ENCODE measurements at regions not wholly inside any gene's neighbourhood (a gene's known extent, or its start where the extent isn't known, plus 50 kb on each side); places are given as distances from the start of the nearest gene placed in this dataset.

DNA sequence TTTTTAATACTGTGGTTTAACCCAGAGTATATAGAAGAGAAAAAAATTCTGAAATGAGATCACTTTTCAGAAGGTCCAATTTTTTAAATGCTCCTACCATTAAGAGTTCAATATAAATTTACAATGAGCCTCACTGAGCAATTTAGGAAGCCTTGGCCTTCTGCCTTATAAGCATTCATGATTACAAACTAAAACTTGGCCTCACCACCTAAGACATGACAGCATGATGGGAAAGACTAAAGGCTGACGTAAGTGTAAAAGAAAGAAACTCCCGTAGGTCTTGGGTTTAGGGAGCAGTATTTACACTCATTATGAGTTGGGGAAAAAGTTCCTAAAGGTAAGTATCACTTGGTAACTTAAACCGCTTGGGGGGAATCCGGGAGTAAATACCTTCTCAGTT lies 70.7 kb upstream of the ESRRG start:
- no peak for TF ChIP-seq SMC3 (IDR thresholded peaks at IDR 0.05; ENCODE audit: low read depth, low read length)
- TF ChIP-seq, protein P1, sequence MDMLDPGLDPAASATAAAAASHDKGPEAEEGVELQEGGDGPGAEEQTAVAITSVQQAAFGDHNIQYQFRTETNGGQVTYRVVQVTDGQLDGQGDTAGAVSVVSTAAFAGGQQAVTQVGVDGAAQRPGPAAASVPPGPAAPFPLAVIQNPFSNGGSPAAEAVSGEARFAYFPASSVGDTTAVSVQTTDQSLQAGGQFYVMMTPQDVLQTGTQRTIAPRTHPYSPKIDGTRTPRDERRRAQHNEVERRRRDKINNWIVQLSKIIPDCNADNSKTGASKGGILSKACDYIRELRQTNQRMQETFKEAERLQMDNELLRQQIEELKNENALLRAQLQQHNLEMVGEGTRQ (IDR thresholded peaks at IDR 0.05; ENCODE audit: low read depth, low read length), result no peak
- H3K4me1 ChIP-seq (ENCODE audit: control insufficient read depth, insufficient read depth, low read length), result no peaks in the 10 kb centered on the region
- no peak overlapping the region for H3K4ac ChIP-seq (ENCODE audit: low read depth, low read length)
- intact Hi-C loops (cut with micrococcal nuclease), result no loop called here
- no peaks in the 10 kb centered on the region for H4K20me1 ChIP-seq (ENCODE audit: insufficient read depth, low read length)
- no peak overlapping the region for H3K23ac ChIP-seq (ENCODE audit: low read depth, low read length)
- CTCF ChIA-PET, result no interaction called here
- no peak overlapping the region for H3K9ac ChIP-seq (ENCODE audit: low read depth, low read length)
- no peak overlapping the region for H3K4me2 ChIP-seq (ENCODE audit: low read depth, low read length)
- no peak overlapping the region for H3K18ac ChIP-seq (ENCODE audit: low read depth, low read length)
- no peak overlapping the region for H2BK5ac ChIP-seq (ENCODE audit: low read depth, low read length, poor library complexity, severe bottlenecking)
- ATAC-seq (ENCODE audit: low read depth) (no peak), DNase-seq (no peak)
- no peaks in the 10 kb centered on the region for H3K9me1 ChIP-seq (ENCODE audit: insufficient read depth, low read length)
- no peak overlapping the region for H3K4me3 ChIP-seq (ENCODE audit: insufficient read depth, low read depth, low read length)
- in situ Hi-C loops (cut with MboI; ENCODE audit: low sequenced_read_pairs), result no loop called here
- H2BK20ac ChIP-seq (ENCODE audit: low read depth, low read length), result no peak overlapping the region
- H2AFZ ChIP-seq (replicated peaks; ENCODE audit: low read length, poor library complexity), result no peak overlapping the region
- H3K36me3 ChIP-seq (ENCODE audit: control insufficient read depth, insufficient read depth, low read length), result no peaks in the 10 kb centered on the region
- no peak overlapping the region for H4K5ac ChIP-seq (ENCODE audit: low read depth, low read length)
- dilution Hi-C loops (cut with HindIII; ENCODE audit: low sequenced_read_pairs, unreplicated experiment), result no loop called here
- H3K56ac ChIP-seq (ENCODE audit: extremely low read depth, insufficient read depth, low read length), result no peak overlapping the region
- H2AK5ac ChIP-seq (ENCODE audit: low read depth, low read length), result no peak overlapping the region
- H3K9me3 ChIP-seq (ENCODE audit: control insufficient read depth, insufficient read depth, low read length), result no peaks in the 10 kb centered on the region
- H2BK120ac ChIP-seq (ENCODE audit: low read depth, low read length), result no peak overlapping the region
- no peaks in the 10 kb centered on the region for H3K79me1 ChIP-seq (ENCODE audit: low read depth in 1 of 2, low read length in 2 of 2)
- no peak overlapping the region for H3K27ac ChIP-seq (ENCODE audit: insufficient read depth, low read length)
- POLR2A ChIA-PET (ENCODE audit: unreplicated experiment), result no interaction called here
- BruUV-seq (replicated peaks), result no TSS peak
- H2AK9ac ChIP-seq (replicated peaks; ENCODE audit: low read depth, low read length, poor library complexity), result no peak overlapping the region
- WGBS, 2 experiments (ENCODE audit: extremely low coverage in 2 of 2, insufficient read length in 1 of 2), result no CpG with 5 or more reads among the region's 4 CpGs
- no peak overlapping the region for H4K8ac ChIP-seq (ENCODE audit: low read depth in 2 of 2, low read length in 2 of 2)
- H2BK15ac ChIP-seq (ENCODE audit: low read depth, low read length), result no peak overlapping the region
- H3K14ac ChIP-seq (replicated peaks; ENCODE audit: low read depth, low read length), result no peak overlapping the region
- no peaks in the 10 kb centered on the region for H3K27me3 ChIP-seq (ENCODE audit: control insufficient read depth, insufficient read depth, low read length)
- no peak overlapping the region for H4K91ac ChIP-seq (ENCODE audit: insufficient read depth, low read depth, low read length)

Data from IMR-90 (cell line).